ENCODE measurements at regions not wholly inside any gene's neighbourhood (a gene's known extent, or its start where the extent isn't known, plus 50 kb on each side); places are given as distances from the start of the nearest gene placed in this dataset.

GRCh38 chr4:187562345-187562744 lies 433.2 kb upstream of the ZFP42 start:
- Histone ChIP-seq H4K8ac (replicated peaks; ENCODE audit: insufficient read length, low read depth, low read length) (no peak overlapping the region), H3K4me1 (ENCODE audit: insufficient read depth, low read length) (no peaks in the 10 kb centered on the region), H2BK12ac (ENCODE audit: insufficient read length, low read depth, low read length) (no peak overlapping the region), H3K9me3 (ENCODE audit: control insufficient read depth, low read depth, low read length) (no peaks in the 10 kb centered on the region), H3K79me2 (ENCODE audit: insufficient read depth, low read length) (no peaks in the 10 kb centered on the region), H2AK5ac (ENCODE audit: insufficient read length, low read length) (no peak overlapping the region), H2BK20ac (ENCODE audit: low read depth, low read length, poor library complexity, severe bottlenecking) (no peak overlapping the region), H3K23me2 (ENCODE audit: insufficient read length, low read depth, low read length, poor library complexity, severe bottlenecking) (no peaks in the 10 kb centered on the region), H2BK5ac (ENCODE audit: insufficient read length, low read length) (no peak overlapping the region), H4K91ac (ENCODE audit: insufficient read length, low read depth, low read length) (no peak overlapping the region), H4K5ac (ENCODE audit: insufficient read length, low read depth, low read length) (no peak overlapping the region), H4K20me1 (ENCODE audit: control insufficient read depth, insufficient read depth, insufficient read length) (no peaks in the 10 kb centered on the region), H3K14ac (ENCODE audit: insufficient read depth, low read length) (no peak overlapping the region), H3K9ac (ENCODE audit: extremely low read depth, insufficient read length, low read length) (no peak overlapping the region), H3K23ac (ENCODE audit: insufficient read length, low read depth, low read length) (no peak overlapping the region), H3K18ac (ENCODE audit: insufficient read length, low read depth, low read length) (no peak overlapping the region), H3K4ac (ENCODE audit: low read depth, low read length) (no peak overlapping the region), H3K79me1 (ENCODE audit: insufficient read depth, low read depth, low read length, poor library complexity, severe bottlenecking) (no peaks in the 10 kb centered on the region), H3K4me2 (ENCODE audit: insufficient read depth, insufficient read length, low read length) (no peak overlapping the region), H3K27ac (ENCODE audit: insufficient read length, low read depth, low read length) (no peak overlapping the region), H2BK15ac (ENCODE audit: low read depth, low read length) (no peak overlapping the region), H3K56ac (ENCODE audit: insufficient read length, low read depth, low read length) (no peak overlapping the region), H2BK120ac (ENCODE audit: low read depth, low read length, poor library complexity, severe bottlenecking) (no peak overlapping the region), H2AFZ (ENCODE audit: low read length) (no peak overlapping the region), H3T11ph (ENCODE audit: low read length) (no peak overlapping the region), H3K27me3 (ENCODE audit: insufficient read depth, low read length) (no peaks in the 10 kb centered on the region)
- no peak for TF ChIP-seq CTCF (conservative IDR thresholded peaks at IDR 0.05)
- WGBS (ENCODE audit: extremely low coverage, insufficient read length, low lambda C conversion rate), result no CpG with 5 or more reads among the region's 7 CpGs
- peaks cover 14 to 20% of the 10 kb centered on the region in 2 experiments for H3K4me1 Mint-ChIP-seq
- DNase-seq, result no peak
- no peak overlapping the region for H3K27ac Mint-ChIP-seq
- no peaks in the 10 kb centered on the region for H3K9me3 Mint-ChIP-seq
- H3K4me3 Mint-ChIP-seq, result no peak overlapping the region
- H3K36me3 Mint-ChIP-seq (ENCODE audit: insufficient read depth in 1 of 3, low read depth in 3 of 3), result no peaks in the 10 kb centered on the region
- H3K27me3 Mint-ChIP-seq (ENCODE audit: low read depth), result no peaks in the 10 kb centered on the region
